ENCODE measurements at regions not wholly inside any gene's neighbourhood (a gene's known extent, or its start where the extent isn't known, plus 50 kb on each side); places are given as distances from the start of the nearest gene placed in this dataset.

- TF ChIP-seq, protein P1, sequence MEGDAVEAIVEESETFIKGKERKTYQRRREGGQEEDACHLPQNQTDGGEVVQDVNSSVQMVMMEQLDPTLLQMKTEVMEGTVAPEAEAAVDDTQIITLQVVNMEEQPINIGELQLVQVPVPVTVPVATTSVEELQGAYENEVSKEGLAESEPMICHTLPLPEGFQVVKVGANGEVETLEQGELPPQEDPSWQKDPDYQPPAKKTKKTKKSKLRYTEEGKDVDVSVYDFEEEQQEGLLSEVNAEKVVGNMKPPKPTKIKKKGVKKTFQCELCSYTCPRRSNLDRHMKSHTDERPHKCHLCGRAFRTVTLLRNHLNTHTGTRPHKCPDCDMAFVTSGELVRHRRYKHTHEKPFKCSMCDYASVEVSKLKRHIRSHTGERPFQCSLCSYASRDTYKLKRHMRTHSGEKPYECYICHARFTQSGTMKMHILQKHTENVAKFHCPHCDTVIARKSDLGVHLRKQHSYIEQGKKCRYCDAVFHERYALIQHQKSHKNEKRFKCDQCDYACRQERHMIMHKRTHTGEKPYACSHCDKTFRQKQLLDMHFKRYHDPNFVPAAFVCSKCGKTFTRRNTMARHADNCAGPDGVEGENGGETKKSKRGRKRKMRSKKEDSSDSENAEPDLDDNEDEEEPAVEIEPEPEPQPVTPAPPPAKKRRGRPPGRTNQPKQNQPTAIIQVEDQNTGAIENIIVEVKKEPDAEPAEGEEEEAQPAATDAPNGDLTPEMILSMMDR (IDR thresholded peaks at IDR 0.05; ENCODE audit: insufficient read depth, low read depth, low read length) = no peak
- no peak for TF ChIP-seq EZH2 (IDR thresholded peaks at IDR 0.05; ENCODE audit: insufficient read depth, low read length)
These were observed 421.5 kb upstream of the EPHA5 start for GRCh38 chr4:66091786-66092185.

Measured in astrocyte (in vitro differentiated cells and primary cell).